NB4 (cell line): ENCODE measurements at regions not wholly inside any gene's neighbourhood (a gene's known extent, or its start where the extent isn't known, plus 50 kb on each side); places are given as distances from the start of the nearest gene placed in this dataset.

ENCODE experiments used
- CTCF ChIP-seq: IDR thresholded peaks from one replicate; pipeline ENCODE4 v1.5.1; 2012; ENCODE audit warnings: low read depth, low read length
- MAX ChIP-seq: IDR thresholded peaks from 2 replicates; pipeline ENCODE4 v1.6.1; 2011; ENCODE audit warnings: low read depth, low read length
- POLR2A ChIP-seq: IDR thresholded peaks from 2 replicates; pipeline ENCODE4 v1.6.1; 2011; ENCODE audit warnings: mild to moderate bottlenecking; ENCODE audit not compliant: insufficient read length; ENCODE audit errors: extremely low read depth

GRCh38 chr6:120938876-120939472 is 395.3 kb downstream of the TBC1D32 start:
- no peak for TF ChIP-seq CTCF
- TF ChIP-seq POLR2A: no peak
- no peak for TF ChIP-seq MAX
